Loucy (cell line): ENCODE measurements at regions not wholly inside any gene's neighbourhood (a gene's known extent, or its start where the extent isn't known, plus 50 kb on each side); places are given as distances from the start of the nearest gene placed in this dataset.

Source experiments
- H2AFZ ChIP-seq: fragments of 200-600 bp; sonication (generic); 2 replicates; pipeline ENCODE4 v1.6.0; 2016; ENCODE audit warnings: antibody characterized with exemption, mild to moderate bottlenecking, low read length, moderate library complexity
- H3F3A ChIP-seq: fragments of 200-600 bp; 2 replicates; pipeline ENCODE4 v1.6.0; 2016; ENCODE audit warnings: antibody characterized with exemption, low read depth, mild to moderate bottlenecking
- H3K27me3 ChIP-seq: fragments of 200-600 bp; sonication (generic); 2 replicates; pipeline ENCODE4 v1.6.1; 2014; ENCODE audit warnings: low read length, mild to moderate bottlenecking; ENCODE audit not compliant: insufficient read depth, poor library complexity, severe bottlenecking
- H3K36me3 ChIP-seq: fragments of 200-600 bp; sonication (generic); 2 replicates; pipeline ENCODE4 v1.6.1; 2016; ENCODE audit warnings: low read length; ENCODE audit not compliant: insufficient read depth
- H3K4me1 ChIP-seq: fragments of 200-600 bp; sonication (generic); 2 replicates; pipeline ENCODE4 v1.5.1; 2014; ENCODE audit warnings: low read length, mild to moderate bottlenecking; ENCODE audit not compliant: insufficient read depth, poor library complexity, severe bottlenecking
- H3K4me2 ChIP-seq: fragments of 200-600 bp; sonication (generic); 2 replicates; pipeline ENCODE4 v1.6.0; 2014; ENCODE audit warnings: antibody characterized with exemption, low read length, low read depth, mild to moderate bottlenecking; ENCODE audit not compliant: poor library complexity, severe bottlenecking
- H3K4me3 ChIP-seq: fragments of 200-600 bp; sonication (generic); 2 replicates; pipeline ENCODE4 v1.5.1; 2014; ENCODE audit warnings: low read length, mild to moderate bottlenecking, mixed read lengths; ENCODE audit not compliant: poor library complexity, severe bottlenecking
- H3K79me2 ChIP-seq: fragments of 200-600 bp; sonication (generic); 2 replicates; pipeline ENCODE4 v1.6.1; 2014; ENCODE audit warnings: low read length; ENCODE audit not compliant: insufficient read depth
- H3K9ac ChIP-seq: fragments of 200-600 bp; sonication (generic); 2 replicates; pipeline ENCODE4 v1.6.0; 2014; ENCODE audit warnings: mild to moderate bottlenecking, low read depth, low read length, moderate library complexity; ENCODE audit not compliant: poor library complexity, severe bottlenecking
- H3K9me2 ChIP-seq: fragments of 200-600 bp; sonication (generic); replicated peaks from 2 replicates; pipeline ENCODE4 v1.6.1; 2016; ENCODE audit warnings: low read depth, low read length, mixed read lengths
- H3K9me3 ChIP-seq: fragments of 200-600 bp; sonication (generic); 2 replicates; pipeline ENCODE4 v1.6.1; 2014; ENCODE audit warnings: mild to moderate bottlenecking, antibody characterized with exemption, low read length, low read depth; ENCODE audit not compliant: insufficient read depth
- H4K20me1 ChIP-seq: fragments of 200-600 bp; sonication (generic); 2 replicates; pipeline ENCODE4 v1.6.0; 2014; ENCODE audit warnings: antibody characterized with exemption, low read length, mild to moderate bottlenecking; ENCODE audit not compliant: insufficient read depth, poor library complexity, severe bottlenecking
- CTCF ChIP-seq: fragments of 200-600 bp; sonication (generic); conservative IDR thresholded peaks from 2 replicates; pipeline ENCODE4 v1.5.1; 2014; ENCODE audit warnings: mild to moderate bottlenecking, antibody characterized with exemption, low read length
- EZH2phosphoT487 ChIP-seq: fragments of 200-600 bp; IDR thresholded peaks from 2 replicates; pipeline ENCODE4 v1.6.1; 2018; ENCODE audit warnings: antibody characterized with exemption, mild to moderate bottlenecking, moderate library complexity, borderline replicate concordance

GRCh38 chr17:53090770-53091169 is 732.0 kb upstream of the KIF2B start:
- Histone ChIP-seq H3K9me3 (peaks cover 3% of the 10 kb centered on the region; the same call in 1 of the 2 replicates), H2AFZ (no peak overlapping the region)

GRCh38 chr17:53088481-53088880 is 734.2 kb upstream of the KIF2B start:
- H3K79me2 ChIP-seq = no peaks in the 10 kb centered on the region
- H3K9me3 ChIP-seq = peaks cover 3% of the 10 kb centered on the region; the same call in 1 of the 2 replicates
- H4K20me1 ChIP-seq = no peaks in the 10 kb centered on the region
- H3K4me2 ChIP-seq = no peak overlapping the region
- H3F3A ChIP-seq = no peaks in the 10 kb centered on the region
- H3K9ac ChIP-seq = no peak overlapping the region
- no peaks in the 10 kb centered on the region for H3K9me2 ChIP-seq
- H3K4me1 ChIP-seq = no peaks in the 10 kb centered on the region
- no peaks in the 10 kb centered on the region for H3K27me3 ChIP-seq
- no peak overlapping the region for H3K4me3 ChIP-seq
- TF ChIP-seq CTCF = no peak
- no peak for TF ChIP-seq EZH2phosphoT487
- H3K36me3 ChIP-seq = no peaks in the 10 kb centered on the region
- no peak overlapping the region for H2AFZ ChIP-seq

More at GRCh38 chr17:53090770-53091169, 732.0 kb upstream of the KIF2B start:
- Histone ChIP-seq H3K36me3 (no peaks in the 10 kb centered on the region), H3K9ac (no peak overlapping the region), H4K20me1 (no peaks in the 10 kb centered on the region), H3K27me3 (no peaks in the 10 kb centered on the region), H3F3A (no peaks in the 10 kb centered on the region), H3K4me3 (no peak overlapping the region), H3K79me2 (no peaks in the 10 kb centered on the region), H3K4me2 (no peak overlapping the region), H3K9me2 (no peaks in the 10 kb centered on the region), H3K4me1 (no peaks in the 10 kb centered on the region)
- TF ChIP-seq EZH2phosphoT487 = no peak
- TF ChIP-seq CTCF = no peak

GRCh38 chr17:53061446-53061845 is 761.3 kb upstream of the KIF2B start:
- Histone ChIP-seq H3K4me2 (no peak overlapping the region), H2AFZ (no peak overlapping the region), H3K9ac (no peak overlapping the region), H3K4me3 (no peak overlapping the region), H3K36me3 (no peaks in the 10 kb centered on the region), H3K9me3 (no peaks in the 10 kb centered on the region), H3K4me1 (no peaks in the 10 kb centered on the region), H3K27me3 (no peaks in the 10 kb centered on the region), H3K79me2 (no peaks in the 10 kb centered on the region), H3F3A (no peaks in the 10 kb centered on the region), H4K20me1 (no peaks in the 10 kb centered on the region), H3K9me2 (no peaks in the 10 kb centered on the region)
- TF ChIP-seq CTCF (no peak), EZH2phosphoT487 (no peak)
